Embryonic facial prominence (tissue), 1 donor: ENCODE measurements at regions not wholly inside any gene's neighbourhood (a gene's known extent, or its start where the extent isn't known, plus 50 kb on each side); places are given as distances from the start of the nearest gene placed in this dataset.
"Not testable (repeated sequence)": the region's sequence is repeated elsewhere in the genome, so short reads cannot be mapped to it uniquely, and the experiment has no call there.

ENCODE experiments used
- DNase-seq: peaks from one replicate; pipeline ENCODE4 v3.0.0-alpha.2; 2016; ENCODE audit errors: extremely low spot score

DNA sequence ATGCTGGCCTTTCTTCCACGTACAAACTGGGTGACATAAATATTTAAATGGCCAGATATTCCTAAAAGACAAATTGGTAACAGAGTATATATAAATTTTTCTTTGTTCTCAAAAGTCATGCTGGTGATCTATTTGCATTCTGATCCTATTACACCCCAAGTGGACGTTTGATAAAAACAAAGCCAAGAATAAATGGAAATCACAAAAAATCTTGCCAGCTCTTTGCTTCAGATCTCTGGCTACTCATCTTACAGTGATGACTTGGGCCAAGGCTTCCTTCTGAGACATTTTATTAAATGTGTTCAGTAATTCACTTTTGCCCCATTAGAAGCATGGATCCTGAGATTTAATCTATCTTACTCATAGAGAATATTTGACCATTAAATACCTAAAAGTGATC lies 444.3 kb upstream of the PIK3R1 start:
- no peak for DNase-seq

GRCh38 chr5:67770431-67771025 lies 445.0 kb upstream of the PIK3R1 start:
- DNase-seq: no peak

DNA sequence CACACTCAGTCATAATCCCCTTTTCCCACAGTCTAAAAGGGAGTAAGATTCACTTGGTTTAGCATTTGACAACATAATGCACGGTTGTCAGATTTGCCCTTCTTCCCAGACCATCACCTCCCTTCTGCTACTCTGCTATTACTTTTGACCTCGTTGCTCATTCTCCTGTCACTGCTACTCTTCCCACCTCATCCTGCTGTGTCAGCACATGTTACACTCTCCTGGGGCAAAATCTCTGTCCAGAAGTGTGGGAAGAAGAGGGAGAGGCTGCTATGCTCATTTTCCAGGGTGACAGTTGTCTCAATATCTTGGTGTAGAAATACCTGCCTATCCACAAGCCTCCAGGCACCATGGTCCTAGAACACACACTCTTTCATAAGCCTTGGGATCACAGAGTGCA lies 449.9 kb upstream of the PIK3R1 start:
- no peak for DNase-seq

DNA sequence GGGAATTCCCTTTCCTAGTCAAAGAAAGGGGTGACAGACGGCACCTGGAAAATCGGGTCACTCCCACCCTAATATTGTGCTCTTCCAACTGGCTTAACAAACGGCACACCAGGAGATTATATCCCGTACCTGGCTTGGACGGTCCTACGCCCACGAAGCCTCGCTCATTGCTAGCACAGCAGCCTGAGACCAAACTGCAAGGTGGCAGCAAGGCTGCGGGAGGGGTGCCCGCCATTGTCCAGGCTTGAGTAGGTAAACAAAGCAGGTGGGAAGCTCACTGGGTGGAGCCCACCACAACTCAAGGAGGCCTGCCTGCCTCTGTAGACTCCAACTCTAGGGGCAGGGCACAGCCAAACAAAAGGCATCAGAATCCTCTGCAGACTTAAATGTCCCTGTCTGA lies 457.8 kb upstream of the PIK3R1 start:
- DNase-seq: not testable (repeated sequence)

GRCh38 chr5:67752357-67752708 lies 463.2 kb upstream of the PIK3R1 start:
- no peak for DNase-seq

DNA sequence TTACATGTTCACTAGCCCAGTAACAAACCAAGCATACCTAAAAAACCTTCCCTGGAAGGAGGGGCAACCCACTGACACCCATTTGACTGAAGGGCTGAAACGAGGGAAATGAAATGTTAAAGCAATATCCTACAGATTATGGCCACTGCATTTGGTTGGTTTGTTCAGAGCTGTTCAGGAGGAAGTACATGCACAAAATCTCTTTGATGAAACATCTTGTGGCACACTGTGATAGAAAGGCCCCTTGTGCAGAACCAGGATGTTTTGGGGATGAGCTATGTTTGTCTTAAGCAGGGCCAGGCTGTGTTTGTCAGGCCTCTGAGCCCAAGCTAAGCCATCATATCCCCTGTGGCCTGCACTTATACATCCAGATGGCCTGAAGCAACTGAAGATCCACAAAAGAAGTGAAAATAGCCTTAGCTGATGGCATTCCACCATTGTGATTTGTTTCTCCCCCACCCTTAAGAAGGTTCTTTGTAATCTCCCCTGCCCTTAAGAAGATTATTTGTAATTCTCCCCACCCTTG lies 467.3 kb upstream of the PIK3R1 start:
- DNase-seq: no peak

GRCh38 chr5:67747096-67747495 lies 468.5 kb upstream of the PIK3R1 start:
- no peak for DNase-seq

DNA sequence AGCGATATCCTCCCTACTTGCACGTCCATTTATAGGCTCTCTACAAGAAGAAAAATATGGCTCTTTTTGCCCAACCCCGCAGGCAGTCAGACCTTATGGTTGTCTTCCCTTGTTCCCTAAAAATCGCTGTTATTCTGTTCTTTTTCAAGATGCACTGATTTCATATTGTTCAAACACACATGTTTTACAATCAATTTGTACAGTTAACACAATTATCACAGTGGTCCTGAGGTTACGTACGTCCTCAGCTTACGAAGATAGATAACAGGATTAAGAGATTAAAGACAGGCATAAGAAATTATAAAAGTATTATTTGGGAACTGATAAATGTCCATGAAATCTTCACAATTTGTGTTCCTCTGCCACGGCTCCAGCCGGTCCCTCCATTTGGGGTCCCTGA lies 468.9 kb upstream of the PIK3R1 start:
- not testable (repeated sequence) for DNase-seq

- DNase-seq: no peak
These were observed 469.5 kb upstream of the PIK3R1 start for GRCh38 chr5:67746103-67746502.

GRCh38 chr5:67732921-67733320 lies 482.6 kb upstream of the PIK3R1 start:
- no peak for DNase-seq

DNA sequence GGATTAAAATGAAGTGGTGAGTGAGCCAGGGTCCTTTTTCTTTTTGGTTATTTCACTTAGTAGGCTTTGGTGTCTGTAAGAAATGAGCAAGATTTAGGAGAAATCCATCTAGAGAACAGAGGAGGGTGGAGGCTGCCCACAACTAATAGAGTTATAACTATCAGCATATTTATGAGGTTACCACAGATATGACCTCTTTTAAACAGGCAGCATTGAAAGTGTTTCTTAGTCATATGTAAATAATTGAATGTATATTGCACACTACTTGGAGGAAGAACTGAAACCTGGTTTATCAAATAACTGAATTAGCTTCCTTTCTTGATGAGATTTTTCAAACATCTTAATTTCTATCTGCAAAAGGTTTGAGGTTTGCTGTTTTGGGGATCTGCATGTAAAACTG lies 483.1 kb upstream of the PIK3R1 start:
- no peak for DNase-seq

- DNase-seq: no peak
These were observed 483.7 kb upstream of the PIK3R1 start for GRCh38 chr5:67731886-67732285.

DNA sequence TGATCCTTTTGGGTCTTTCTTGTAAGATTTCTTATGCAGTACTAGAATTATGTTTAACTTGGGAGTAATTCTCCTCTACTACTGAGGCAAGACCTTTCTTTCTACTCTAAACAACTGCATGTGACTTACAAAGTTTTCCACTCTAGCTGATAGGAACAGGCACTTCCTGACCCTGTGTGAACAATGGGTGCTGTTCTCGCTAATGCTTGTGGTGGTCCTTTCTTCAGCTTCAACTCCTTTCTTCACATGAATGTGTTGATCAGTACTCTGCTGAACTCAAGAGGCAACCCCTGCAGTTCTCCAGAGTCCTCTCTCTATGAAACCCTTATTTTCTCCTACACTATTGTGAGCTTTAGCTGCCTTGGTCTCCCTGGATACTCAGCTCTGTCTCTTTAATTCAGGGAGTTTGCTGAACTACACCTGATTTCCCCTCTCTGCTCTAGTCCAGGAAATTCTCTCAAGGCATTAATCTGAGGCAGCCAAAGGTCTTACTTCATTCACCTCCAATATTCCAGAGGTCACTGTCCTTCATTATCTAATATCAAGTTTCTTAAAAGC lies 484.6 kb upstream of the PIK3R1 start:
- no peak for DNase-seq

GRCh38 chr5:67728326-67728890 lies 487.1 kb upstream of the PIK3R1 start:
- DNase-seq: no peak

DNA sequence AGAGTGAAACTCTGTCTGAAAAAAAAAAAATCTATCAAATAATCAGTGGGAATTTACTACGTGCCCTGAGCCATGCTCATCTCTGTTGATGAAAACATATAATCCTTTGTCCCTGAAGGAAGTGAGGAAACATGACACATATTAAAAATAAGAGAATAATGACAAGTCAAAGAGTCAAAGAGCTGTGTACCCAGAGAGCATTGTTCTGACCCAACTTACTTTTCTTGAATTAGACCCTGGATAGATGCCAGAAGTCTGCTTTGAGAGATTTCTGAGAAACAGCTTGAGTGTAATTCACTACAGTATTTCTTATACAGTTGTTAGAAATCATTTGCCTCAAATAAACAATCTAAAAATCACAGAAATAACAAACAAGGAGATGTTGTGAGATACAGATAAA lies 490.0 kb upstream of the PIK3R1 start:
- no peak for DNase-seq

DNA sequence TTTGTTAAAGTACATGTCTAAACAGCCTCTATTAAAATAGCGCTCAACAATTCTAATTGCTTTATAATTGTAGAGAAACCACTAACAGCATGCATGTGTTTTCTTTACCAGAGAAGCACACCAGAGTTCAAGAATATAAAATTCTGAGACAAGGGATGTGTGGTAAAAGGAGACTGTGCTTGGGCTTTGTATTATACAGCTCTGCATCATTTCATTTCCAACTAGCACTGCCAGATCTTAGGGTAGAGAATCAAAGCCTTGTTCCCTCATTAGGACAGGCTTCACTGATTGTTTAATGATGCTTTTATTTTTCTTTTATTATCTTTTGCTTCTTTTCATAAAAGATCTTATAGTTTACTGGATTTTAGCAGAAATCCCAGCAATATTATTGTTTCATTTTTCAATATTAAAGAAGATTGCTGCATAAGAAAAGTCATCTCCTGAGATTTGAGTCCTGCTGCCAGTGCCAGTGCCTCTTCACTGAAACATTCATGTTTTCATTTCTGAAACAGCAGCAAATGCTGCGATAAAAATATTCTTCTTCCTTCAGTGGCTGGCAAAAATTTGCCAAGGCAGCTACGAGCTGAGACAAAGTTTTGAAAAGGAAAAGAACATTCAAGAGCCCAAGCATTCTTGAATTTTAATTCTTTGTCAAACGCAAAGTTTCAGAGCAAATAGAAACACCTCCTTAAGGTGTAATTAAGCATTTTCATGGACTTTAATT lies 491.0 kb upstream of the PIK3R1 start:
- DNase-seq: no peak

DNA sequence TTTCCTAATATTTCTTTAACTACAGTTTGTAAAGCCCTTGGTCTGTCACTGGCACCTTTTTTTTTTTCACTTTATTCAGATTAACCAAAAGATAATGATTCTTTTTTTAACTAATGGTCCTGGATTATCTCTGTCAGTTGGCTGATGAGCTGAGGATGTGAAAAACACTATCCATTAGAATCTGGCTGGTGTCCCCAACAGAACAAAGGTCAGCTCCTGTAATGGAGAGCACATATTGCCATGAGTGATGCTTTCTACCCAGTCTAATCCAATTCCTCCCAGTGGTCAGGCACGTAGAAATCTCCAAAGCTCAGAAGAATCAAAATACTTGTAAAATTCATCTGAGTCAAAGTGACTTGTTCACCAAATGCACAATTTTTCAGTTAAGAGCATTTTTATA lies 491.7 kb upstream of the PIK3R1 start:
- no peak for DNase-seq

DNA sequence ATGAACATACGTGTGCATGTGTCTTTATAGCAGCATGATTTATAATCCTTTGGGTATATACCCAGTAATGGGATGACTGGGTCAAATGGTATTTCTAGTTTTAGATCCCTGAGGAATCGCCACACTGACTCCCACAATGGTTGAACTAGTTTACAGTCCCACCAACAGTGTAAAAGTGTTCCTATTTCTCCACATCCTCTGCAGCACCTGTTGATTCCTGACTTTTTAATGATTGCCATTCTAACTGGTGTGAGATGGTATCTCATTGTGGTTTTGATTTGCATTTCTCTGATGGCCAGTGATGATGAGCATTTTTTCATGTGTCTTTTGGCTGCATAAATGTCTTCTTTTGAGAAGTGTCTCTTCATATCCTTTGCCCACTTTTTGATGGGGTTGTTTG lies 493.0 kb upstream of the PIK3R1 start:
- not testable (repeated sequence) for DNase-seq

GRCh38 chr5:67720162-67720772 lies 495.3 kb upstream of the PIK3R1 start:
- DNase-seq: no peak

DNA sequence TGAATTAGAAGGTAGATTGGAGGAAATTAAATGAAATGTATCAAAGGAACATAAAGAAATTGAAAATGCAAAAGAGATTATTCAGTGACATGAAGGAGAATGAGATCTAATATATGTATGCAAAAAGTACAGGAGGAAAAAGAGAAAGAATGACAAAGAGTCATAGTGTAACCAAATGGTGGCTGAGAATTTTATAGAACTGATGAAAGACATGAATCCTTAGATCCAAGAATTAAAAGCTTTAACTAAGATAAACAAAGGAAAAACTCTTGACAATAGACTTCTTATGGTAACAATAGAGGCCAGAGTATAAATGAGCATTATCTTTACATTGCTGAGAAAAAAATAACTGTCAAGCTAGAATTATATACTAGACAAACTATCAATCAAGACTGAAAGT lies 505.4 kb upstream of the CD180 start:
- no peak for DNase-seq

DNA sequence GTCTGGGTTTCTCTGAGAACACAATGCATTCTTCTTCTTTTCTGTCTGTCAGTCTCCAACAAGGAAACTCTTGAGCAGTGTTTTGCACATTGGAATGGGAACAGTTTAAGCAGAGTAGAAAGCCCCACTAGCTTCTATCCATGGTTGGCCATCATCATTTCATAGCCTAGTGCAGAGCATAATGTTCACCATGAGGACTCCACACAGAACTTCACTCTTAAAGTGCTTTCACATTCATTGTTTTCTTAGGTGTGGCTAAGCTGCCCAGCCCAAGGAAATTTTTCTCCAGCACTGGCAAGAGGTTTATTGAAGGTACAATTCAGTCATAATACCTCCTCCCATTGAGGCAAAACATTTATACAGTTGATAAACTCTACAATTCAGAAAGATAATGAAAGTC lies 503.0 kb upstream of the CD180 start:
- DNase-seq: no peak

DNA sequence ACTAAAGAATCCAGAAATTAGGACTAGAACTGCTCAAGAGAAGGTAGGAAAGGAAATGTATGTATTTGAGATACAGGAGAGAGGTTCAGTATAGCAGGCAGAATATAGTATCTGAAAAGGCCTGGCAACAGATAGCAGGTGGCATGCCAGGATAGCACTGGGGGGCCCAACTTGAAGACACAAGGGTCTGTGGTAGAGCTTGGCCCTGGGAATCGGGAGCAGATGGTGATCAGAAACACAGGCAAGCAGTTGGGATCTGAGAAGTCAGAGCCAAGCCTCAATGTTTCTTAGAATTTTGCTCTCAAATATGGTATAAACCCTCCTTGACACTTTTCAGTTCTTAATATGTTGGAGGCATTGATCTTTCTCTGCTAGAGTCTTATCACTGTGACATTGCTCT lies 499.8 kb upstream of the CD180 start:
- no peak for DNase-seq

DNA sequence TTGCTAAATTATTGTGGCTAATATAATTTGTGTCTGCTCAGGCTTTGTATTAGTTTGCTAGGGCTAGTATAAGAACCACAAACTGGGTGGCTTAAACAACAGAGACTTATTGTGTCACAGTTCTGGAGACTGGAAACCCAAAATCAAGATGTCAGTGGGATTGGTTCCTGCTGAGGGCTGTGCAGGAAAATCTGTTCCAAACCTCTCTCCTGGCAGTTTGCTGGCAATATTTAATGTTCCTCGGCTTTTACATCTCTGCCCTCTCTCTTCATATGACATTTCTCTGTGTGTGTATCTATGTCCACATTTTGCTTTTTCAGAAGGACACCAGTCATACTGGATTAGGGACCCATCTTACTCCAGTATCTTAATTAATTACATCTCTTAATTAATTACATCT lies 498.8 kb upstream of the CD180 start:
- no peak for DNase-seq
